CD4-positive, CD25-positive, alpha-beta regulatory T cell (primary cell): ENCODE measurements at regions not wholly inside any gene's neighbourhood (a gene's known extent, or its start where the extent isn't known, plus 50 kb on each side); places are given as distances from the start of the nearest gene placed in this dataset.

ENCODE experiments used
- ATAC-seq, 2 donors: fragments of 150-1000 bp; cut with Tn5 transposase; one replicate each; pipeline ENCODE4 v1.10.0; 2021; ENCODE audit warnings: low read depth in 2 of 2, moderate number of reproducible peaks in 2 of 2, moderate library complexity in 1 of 2
- DNase-seq, 3 donors: peaks; one replicate each; pipeline versions ENCODE4 v3.0.0 to v3.0.0-alpha.2; 2012 to 2022; ENCODE audit warnings: mixed read lengths in 1 of 3
- H3K27ac ChIP-seq: one replicate; pipeline ENCODE4 v1.7.0; 2013; ENCODE audit warnings: mild to moderate bottlenecking, low read length; ENCODE audit not compliant: insufficient read depth, poor library complexity, severe bottlenecking
- H3K27me3 ChIP-seq: one replicate; pipeline ENCODE4 v1.7.0; 2013; ENCODE audit warnings: low read length; ENCODE audit not compliant: control insufficient read depth, insufficient read depth
- H3K36me3 ChIP-seq: one replicate; pipeline ENCODE4 v1.7.0; 2013; ENCODE audit warnings: mild to moderate bottlenecking, low read length, moderate library complexity; ENCODE audit not compliant: control insufficient read depth, insufficient read depth
- H3K4me1 ChIP-seq: 2 replicates; pipeline ENCODE4 v1.7.0; 2013; ENCODE audit warnings: mild to moderate bottlenecking, low read length; ENCODE audit not compliant: insufficient read depth, control insufficient read depth, poor library complexity, severe bottlenecking
- H3K4me3 ChIP-seq: one replicate; pipeline ENCODE4 v1.7.0; 2013; ENCODE audit warnings: low read depth, mild to moderate bottlenecking, low read length, moderate library complexity
- H3K9me3 ChIP-seq, 2 experiments: 1 replicate in 1 of 2; 2 replicates in 1 of 2; pipeline ENCODE4 v1.7.0; 2013; ENCODE audit warnings: low read length in 2 of 2, mild to moderate bottlenecking in 1 of 2, moderate library complexity in 1 of 2; ENCODE audit not compliant: control insufficient read depth in 2 of 2
- H3K27ac Mint-ChIP-seq, 3 donors: one replicate each; pipeline ENCODE4 v1.8.0; 2020 to 2022; ENCODE audit warnings: mild to moderate bottlenecking in 3 of 3, mixed read lengths in 3 of 3, moderate library complexity in 2 of 3
- H3K27me3 Mint-ChIP-seq: one replicate; pipeline ENCODE4 v1.8.0; 2022; ENCODE audit warnings: mild to moderate bottlenecking, mixed read lengths
- H3K36me3 Mint-ChIP-seq: one replicate; pipeline ENCODE4 v1.8.0; 2020; ENCODE audit warnings: mixed read lengths
- H3K4me1 Mint-ChIP-seq, 4 donors: one replicate each; pipeline ENCODE4 v1.8.0; 2020 to 2022; ENCODE audit warnings: mixed read lengths in 4 of 4, mild to moderate bottlenecking in 1 of 4
- H3K4me3 Mint-ChIP-seq, 4 donors: one replicate each; pipeline ENCODE4 v1.8.0; 2020 to 2022; ENCODE audit warnings: mild to moderate bottlenecking in 4 of 4, mixed read lengths in 4 of 4, moderate library complexity in 3 of 4
- H3K9me3 Mint-ChIP-seq, 7 donors: one replicate each; pipeline ENCODE4 v1.8.0; 2020 to 2022; ENCODE audit warnings: mixed read lengths in 7 of 7, mild to moderate bottlenecking in 3 of 7, moderate library complexity in 2 of 7

- H3K27ac ChIP-seq, result no peak overlapping the region
- H3K27me3 ChIP-seq, result no peaks in the 10 kb centered on the region
- ATAC-seq, result no peak
- H3K9me3 ChIP-seq, result no peaks in the 10 kb centered on the region
- Mint-ChIP-seq H3K27me3 (no peaks in the 10 kb centered on the region), H3K9me3 (peaks cover 0 to 7% (median 0%) of the 10 kb centered on the region in 7 donors), H3K36me3 (no peaks in the 10 kb centered on the region), H3K27ac (no peak overlapping the region), H3K4me3 (no peak overlapping the region), H3K4me1 (no peaks in the 10 kb centered on the region)
- DNase-seq, result no peak
- no peak overlapping the region for H3K4me3 ChIP-seq
- H3K36me3 ChIP-seq, result no peaks in the 10 kb centered on the region
- H3K4me1 ChIP-seq, result no peaks in the 10 kb centered on the region
Measured at GRCh38 chr11:127862406-127862805, 725.0 kb downstream of the ETS1 start.

GRCh38 chr11:127859941-127860354, 727.4 kb downstream of the ETS1 start:
- Histone ChIP-seq H3K4me3 (no peak overlapping the region), H3K4me1 (no peaks in the 10 kb centered on the region), H3K27ac (no peak overlapping the region), H3K36me3 (no peaks in the 10 kb centered on the region), H3K27me3 (no peaks in the 10 kb centered on the region), H3K9me3 (no peaks in the 10 kb centered on the region)
- ATAC-seq (no peak), DNase-seq (no peak)
- H3K36me3 Mint-ChIP-seq, result no peaks in the 10 kb centered on the region
- H3K4me1 Mint-ChIP-seq, result no peaks in the 10 kb centered on the region
- H3K9me3 Mint-ChIP-seq, result peaks cover 0 to 7% (median 0%) of the 10 kb centered on the region in 7 donors
- no peak overlapping the region for H3K4me3 Mint-ChIP-seq
- no peak overlapping the region for H3K27ac Mint-ChIP-seq
- H3K27me3 Mint-ChIP-seq, result no peaks in the 10 kb centered on the region

GRCh38 chr11:127844876-127845275, 742.5 kb downstream of the ETS1 start:
- Mint-ChIP-seq H3K9me3 (no peaks in the 10 kb centered on the region), H3K36me3 (no peaks in the 10 kb centered on the region), H3K4me3 (no peak overlapping the region), H3K27me3 (no peaks in the 10 kb centered on the region), H3K27ac (no peak overlapping the region), H3K4me1 (no peaks in the 10 kb centered on the region)
- H3K4me1 ChIP-seq, result no peaks in the 10 kb centered on the region
- no peak for DNase-seq
- ATAC-seq, result no peak
- no peaks in the 10 kb centered on the region for H3K27me3 ChIP-seq
- no peaks in the 10 kb centered on the region for H3K9me3 ChIP-seq
- no peak overlapping the region for H3K27ac ChIP-seq
- no peak overlapping the region for H3K4me3 ChIP-seq
- no peaks in the 10 kb centered on the region for H3K36me3 ChIP-seq

GRCh38 chr11:127843483-127844396, 743.6 kb downstream of the ETS1 start:
- H3K4me1 Mint-ChIP-seq, result no peaks in the 10 kb centered on the region
- Histone ChIP-seq H3K36me3 (no peaks in the 10 kb centered on the region), H3K9me3 (no peaks in the 10 kb centered on the region), H3K27ac (no peak overlapping the region), H3K4me3 (no peak overlapping the region), H3K27me3 (no peaks in the 10 kb centered on the region), H3K4me1 (no peaks in the 10 kb centered on the region)
- H3K27me3 Mint-ChIP-seq, result no peaks in the 10 kb centered on the region
- H3K36me3 Mint-ChIP-seq, result no peaks in the 10 kb centered on the region
- no peak overlapping the region for H3K4me3 Mint-ChIP-seq
- H3K27ac Mint-ChIP-seq, result no peak overlapping the region
- peaks cover 0 to under 1% (median 0%) of the 10 kb centered on the region in 7 donors for H3K9me3 Mint-ChIP-seq
- DNase-seq (peak; percentile 5 to 56 (median 12)), ATAC-seq (no peak)

- Histone ChIP-seq H3K36me3 (no peaks in the 10 kb centered on the region), H3K4me1 (no peaks in the 10 kb centered on the region), H3K27ac (no peak overlapping the region), H3K9me3 (no peaks in the 10 kb centered on the region), H3K4me3 (no peak overlapping the region), H3K27me3 (peaks cover 6% of the 10 kb centered on the region)
- Mint-ChIP-seq H3K4me1 (no peaks in the 10 kb centered on the region), H3K9me3 (peaks cover 0 to 1% (median 0%) of the 10 kb centered on the region in 7 donors), H3K27me3 (peaks cover 8% of the 10 kb centered on the region), H3K36me3 (no peaks in the 10 kb centered on the region), H3K4me3 (no peak overlapping the region), H3K27ac (no peak overlapping the region)
- ATAC-seq (no peak), DNase-seq (no peak)
Measured at GRCh38 chr11:127825183-127825582, 762.2 kb downstream of the ETS1 start.

- Mint-ChIP-seq H3K9me3 (no peaks in the 10 kb centered on the region), H3K36me3 (no peaks in the 10 kb centered on the region), H3K4me1 (no peaks in the 10 kb centered on the region), H3K27me3 (peaks cover 4% of the 10 kb centered on the region), H3K27ac (no peak overlapping the region), H3K4me3 (no peak overlapping the region)
- H3K4me3 ChIP-seq, result no peak overlapping the region
- no peak overlapping the region for H3K27ac ChIP-seq
- H3K36me3 ChIP-seq, result no peaks in the 10 kb centered on the region
- no peaks in the 10 kb centered on the region for H3K9me3 ChIP-seq
- DNase-seq, result no peak
- no peak for ATAC-seq
- no peaks in the 10 kb centered on the region for H3K4me1 ChIP-seq
- H3K27me3 ChIP-seq, result peaks cover 2% of the 10 kb centered on the region
Measured at GRCh38 chr11:127818625-127819024, 768.7 kb downstream of the ETS1 start.

GRCh38 chr11:127816962-127817361, 770.4 kb downstream of the ETS1 start:
- Histone ChIP-seq H3K27me3 (peaks cover 2% of the 10 kb centered on the region), H3K27ac (no peak overlapping the region), H3K4me3 (no peak overlapping the region), H3K9me3 (no peaks in the 10 kb centered on the region), H3K36me3 (no peaks in the 10 kb centered on the region), H3K4me1 (no peaks in the 10 kb centered on the region)
- Mint-ChIP-seq H3K4me1 (no peaks in the 10 kb centered on the region), H3K27ac (no peak overlapping the region), H3K9me3 (no peaks in the 10 kb centered on the region), H3K36me3 (no peaks in the 10 kb centered on the region), H3K27me3 (peaks cover 3% of the 10 kb centered on the region), H3K4me3 (no peak overlapping the region)
- ATAC-seq (no peak), DNase-seq (no peak)

GRCh38 chr11:127815331-127815730, 772.0 kb downstream of the ETS1 start:
- H3K36me3 Mint-ChIP-seq, result no peaks in the 10 kb centered on the region
- no peaks in the 10 kb centered on the region for H3K27me3 ChIP-seq
- no peaks in the 10 kb centered on the region for H3K27me3 Mint-ChIP-seq
- no peaks in the 10 kb centered on the region for H3K36me3 ChIP-seq
- H3K4me3 Mint-ChIP-seq, result no peak overlapping the region
- no peaks in the 10 kb centered on the region for H3K4me1 Mint-ChIP-seq
- ATAC-seq (no peak), DNase-seq (no peak)
- no peak overlapping the region for H3K27ac Mint-ChIP-seq
- no peaks in the 10 kb centered on the region for H3K9me3 ChIP-seq
- H3K4me1 ChIP-seq, result no peaks in the 10 kb centered on the region
- H3K27ac ChIP-seq, result no peak overlapping the region
- H3K4me3 ChIP-seq, result no peak overlapping the region
- no peaks in the 10 kb centered on the region for H3K9me3 Mint-ChIP-seq
